Ovary (tissue), 3 donors: ENCODE measurements at regions not wholly inside any gene's neighbourhood (a gene's known extent, or its start where the extent isn't known, plus 50 kb on each side); places are given as distances from the start of the nearest gene placed in this dataset.

Experiments
- EP300 ChIP-seq: sonication (generic); formaldehyde crosslinking; IDR thresholded peaks from one replicate; pipeline ENCODE4 v1.6.1; 2017; ENCODE audit warnings: antibody characterized with exemption
- TF ChIP-seq, protein P1 (sequence below), 3 donors: fragments of 450-650 bp in 2 of 3; fragments of 200-600 bp in 1 of 3; IDR thresholded peaks; one replicate each; pipeline versions ENCODE4 v1.5.1 to v1.8.0; 2016 to 2022; ENCODE audit warnings: antibody characterized with exemption in 3 of 3, mild to moderate bottlenecking in 1 of 3
- donor health status: DM: no; HTN: no; CAD: no.

GRCh38 chr5:3022665-3023064 is 271.2 kb upstream of the IRX2 start:
- TF ChIP-seq, protein P1, sequence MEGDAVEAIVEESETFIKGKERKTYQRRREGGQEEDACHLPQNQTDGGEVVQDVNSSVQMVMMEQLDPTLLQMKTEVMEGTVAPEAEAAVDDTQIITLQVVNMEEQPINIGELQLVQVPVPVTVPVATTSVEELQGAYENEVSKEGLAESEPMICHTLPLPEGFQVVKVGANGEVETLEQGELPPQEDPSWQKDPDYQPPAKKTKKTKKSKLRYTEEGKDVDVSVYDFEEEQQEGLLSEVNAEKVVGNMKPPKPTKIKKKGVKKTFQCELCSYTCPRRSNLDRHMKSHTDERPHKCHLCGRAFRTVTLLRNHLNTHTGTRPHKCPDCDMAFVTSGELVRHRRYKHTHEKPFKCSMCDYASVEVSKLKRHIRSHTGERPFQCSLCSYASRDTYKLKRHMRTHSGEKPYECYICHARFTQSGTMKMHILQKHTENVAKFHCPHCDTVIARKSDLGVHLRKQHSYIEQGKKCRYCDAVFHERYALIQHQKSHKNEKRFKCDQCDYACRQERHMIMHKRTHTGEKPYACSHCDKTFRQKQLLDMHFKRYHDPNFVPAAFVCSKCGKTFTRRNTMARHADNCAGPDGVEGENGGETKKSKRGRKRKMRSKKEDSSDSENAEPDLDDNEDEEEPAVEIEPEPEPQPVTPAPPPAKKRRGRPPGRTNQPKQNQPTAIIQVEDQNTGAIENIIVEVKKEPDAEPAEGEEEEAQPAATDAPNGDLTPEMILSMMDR (IDR thresholded peaks at IDR 0.05), result no peak
- TF ChIP-seq EP300, result no peak
